H1 (cell line): ENCODE measurements at regions not wholly inside any gene's neighbourhood (a gene's known extent, or its start where the extent isn't known, plus 50 kb on each side); places are given as distances from the start of the nearest gene placed in this dataset.
A peak's percentile ranks its signal among the peaks of the same experiment; 100 is the strongest.
"Not testable (repeated sequence)": the region's sequence is repeated elsewhere in the genome, so short reads cannot be mapped to it uniquely, and the experiment has no call there.

Experiments used
- CTCF ChIA-PET: fragments of 300-600 bp; sonication (Branson Sonifier 250); formaldehyde crosslinking; loops from one replicate; lab custom pipeline; 2021; ENCODE audit not compliant: partially characterized antibody; lab: Charles Lee
- POLR2A ChIA-PET: fragments of 300-600 bp; sonication (Branson Sonifier 250); formaldehyde crosslinking; loops from one replicate; lab custom pipeline; 2021; ENCODE audit warnings: inconsistent platforms; ENCODE audit not compliant: partially characterized antibody; lab: Charles Lee
- DNase-seq, 2 experiments: peaks; one replicate each; pipeline versions ENCODE4 v3.0.0 to v3.0.0-alpha.2; 2010 to 2022; ENCODE audit warnings: low spot score in 2 of 2, low read depth in 1 of 2, mixed read lengths in 1 of 2
- FAIRE-seq: peaks from 2 replicates; lab custom pipeline; 2011; peaks lifted over from hg19 to GRCh38; lab: Jason Lieb, UNC
- H2AFZ ChIP-seq: 2 replicates; pipeline ENCODE4 v1.8.1; 2012; ENCODE audit warnings: low read length, inconsistent platforms
- H2AK5ac ChIP-seq: 2 replicates; pipeline ENCODE4 v1.6.1; 2013; ENCODE audit warnings: low read depth, low read length
- H2BK120ac ChIP-seq: replicated peaks from 2 replicates; pipeline ENCODE3; 2013; ENCODE audit warnings: low read depth, low read length, inconsistent platforms
- H2BK12ac ChIP-seq: 2 replicates; pipeline ENCODE4 v1.6.1; 2013; ENCODE audit warnings: low read depth, low read length
- H2BK15ac ChIP-seq: 2 replicates; pipeline ENCODE4 v1.6.1; 2013; ENCODE audit warnings: low read length
- H2BK20ac ChIP-seq: 2 replicates; pipeline ENCODE4 v1.6.1; 2013; ENCODE audit warnings: low read length
- H2BK5ac ChIP-seq: 2 replicates; pipeline ENCODE4 v1.6.1; 2013; ENCODE audit warnings: low read depth, low read length
- H3K14ac ChIP-seq: 2 replicates; pipeline ENCODE4 v1.6.1; 2013; ENCODE audit warnings: inconsistent platforms; ENCODE audit not compliant: insufficient read length
- H3K18ac ChIP-seq: 2 replicates; pipeline ENCODE4 v1.6.1; 2013; ENCODE audit warnings: low read length; ENCODE audit errors: extremely low read depth
- H3K23ac ChIP-seq: 2 replicates; pipeline ENCODE4 v1.6.1; 2013; ENCODE audit warnings: inconsistent platforms; ENCODE audit not compliant: insufficient read length
- H3K23me2 ChIP-seq: 2 replicates; pipeline ENCODE4 v1.6.1; 2013; ENCODE audit warnings: low read depth, low read length
- H3K27ac ChIP-seq: 2 replicates; pipeline ENCODE4 v1.6.1; 2011; ENCODE audit warnings: low read depth, low read length, inconsistent platforms
- H3K27me3 ChIP-seq, 4 experiments: replicated peaks in 1 of 4; 1 replicate in 1 of 4; 2 replicates in 3 of 4; pipeline versions ENCODE4 v1.6.1 to v1.8.1; 2011 to 2013; ENCODE audit warnings: low read length in 3 of 4, mild to moderate bottlenecking in 3 of 4, inconsistent platforms in 2 of 4, mixed read lengths in 2 of 4, moderate library complexity in 1 of 4; ENCODE audit not compliant: control insufficient read depth in 3 of 4, insufficient read depth in 3 of 4; ENCODE audit errors: extremely low read depth in 1 of 4
- H3K36me3 ChIP-seq, 4 experiments: 2 replicates each; pipeline versions ENCODE4 v1.6.1 to v1.8.1; 2011 to 2013; ENCODE audit warnings: mild to moderate bottlenecking in 4 of 4, low read length in 3 of 4, moderate library complexity in 2 of 4, control low read depth in 1 of 4, inconsistent platforms in 1 of 4; ENCODE audit not compliant: insufficient read depth in 4 of 4, control insufficient read depth in 2 of 4
- H3K4ac ChIP-seq: replicated peaks from 2 replicates; pipeline ENCODE3; 2013; ENCODE audit warnings: low read length, low read depth, mixed read lengths, inconsistent platforms; ENCODE audit not compliant: insufficient read length
- H3K4me1 ChIP-seq, 4 experiments: replicated peaks in 1 of 4; 1 replicate in 1 of 4; 2 replicates in 3 of 4; pipeline versions ENCODE4 v1.6.1 to v1.8.1; 2011 to 2013; ENCODE audit warnings: low read length in 3 of 4, inconsistent platforms in 2 of 4, mixed read lengths in 1 of 4; ENCODE audit not compliant: insufficient read depth in 4 of 4, control insufficient read depth in 3 of 4
- H3K4me2 ChIP-seq, 2 experiments: 2 replicates each; pipeline versions ENCODE4 v1.6.1 to v1.8.1; 2011 to 2013; ENCODE audit warnings: low read depth in 2 of 2, low read length in 2 of 2, control low read depth in 1 of 2, inconsistent platforms in 1 of 2, mild to moderate bottlenecking in 1 of 2; ENCODE audit not compliant: insufficient read depth in 1 of 2
- H3K4me3 ChIP-seq, 4 experiments: fragments of 200-600, 300-600 bp in 1 of 4; sonication (generic), shearing (Covaris generic), sonication (Bioruptor Twin) in 1 of 4; 2 replicates each; pipeline versions ENCODE4 v1.5.1 to v1.8.1; 2011 to 2016; ENCODE audit warnings: low read length in 4 of 4, low read depth in 3 of 4, control low read depth in 2 of 4, inconsistent platforms in 2 of 4, mild to moderate bottlenecking in 2 of 4, mixed read lengths in 1 of 4, moderate library complexity in 1 of 4; ENCODE audit not compliant: insufficient read depth in 2 of 4; ENCODE audit errors: extremely low read depth in 1 of 4
- H3K56ac ChIP-seq: replicated peaks from 2 replicates; pipeline ENCODE3; 2013; ENCODE audit warnings: low read depth, mild to moderate bottlenecking, mixed read lengths, low read length, inconsistent platforms; ENCODE audit not compliant: insufficient read length
- H3K79me1 ChIP-seq: 2 replicates; pipeline ENCODE4 v1.6.1; 2013; ENCODE audit warnings: low read depth, low read length, control low read depth
- H3K79me2 ChIP-seq, 2 experiments: 2 replicates each; pipeline versions ENCODE4 v1.6.1 to v1.8.1; 2012 to 2013; ENCODE audit warnings: low read length in 2 of 2, mild to moderate bottlenecking in 2 of 2, inconsistent platforms in 1 of 2; ENCODE audit not compliant: insufficient read depth in 2 of 2, control insufficient read depth in 1 of 2
- H3K9ac ChIP-seq, 4 experiments: replicated peaks in 1 of 4; 1 replicate in 1 of 4; 2 replicates in 3 of 4; pipeline versions ENCODE4 v1.6.1 to v1.8.1; 2011 to 2013; ENCODE audit warnings: low read depth in 3 of 4, low read length in 3 of 4, control low read depth in 2 of 4, mild to moderate bottlenecking in 2 of 4, moderate library complexity in 2 of 4, inconsistent platforms in 1 of 4; ENCODE audit errors: extremely low read depth in 1 of 4
- H3K9me3 ChIP-seq, 2 experiments: 2 replicates each; pipeline versions ENCODE4 v1.6.1 to v1.8.1; 2012 to 2013; ENCODE audit warnings: mild to moderate bottlenecking in 2 of 2, moderate library complexity in 2 of 2, control low read depth in 1 of 2, inconsistent platforms in 1 of 2, low read depth in 1 of 2, low read length in 1 of 2, mixed read lengths in 1 of 2; ENCODE audit not compliant: insufficient read depth in 2 of 2
- H4K20me1 ChIP-seq, 2 experiments: replicated peaks in 1 of 2; 2 replicates each; pipeline versions ENCODE3 to v1.8.1; 2011 to 2013; ENCODE audit warnings: inconsistent platforms in 2 of 2, low read length in 2 of 2, mild to moderate bottlenecking in 1 of 2; ENCODE audit not compliant: insufficient read depth in 2 of 2, control insufficient read depth in 1 of 2
- H4K5ac ChIP-seq: 2 replicates; pipeline ENCODE4 v1.6.1; 2013; ENCODE audit warnings: low read length, low read depth, mixed read lengths, inconsistent platforms; ENCODE audit not compliant: insufficient read length
- H4K8ac ChIP-seq: 2 replicates; pipeline ENCODE4 v1.8.0; 2013; ENCODE audit warnings: mild to moderate bottlenecking, moderate library complexity, low read length, inconsistent platforms; ENCODE audit not compliant: insufficient read depth; ENCODE audit errors: extremely low read depth
- H4K91ac ChIP-seq: replicated peaks from 2 replicates; pipeline ENCODE3; 2013; ENCODE audit warnings: low read length, mixed read lengths, inconsistent platforms; ENCODE audit not compliant: insufficient read length
- WGBS, 2 experiments: shearing (Covaris generic) in 1 of 2; methylation state at CpG; one replicate each; pipeline versions ENCODE4 v1.1.6 to v1.1.7; 2013 to 2015; ENCODE audit warnings: low lambda C conversion rate in 2 of 2, mixed read lengths in 2 of 2, inconsistent platforms in 1 of 2, low coverage in 1 of 2, missing lambda C conversion rate in 1 of 2; ENCODE audit not compliant: insufficient replicate concordance in 2 of 2, insufficient coverage in 1 of 2, insufficient read length in 1 of 2; ENCODE audit errors: extremely low coverage in 1 of 2, missing lambda C conversion rate in 1 of 2; 5-methylcytosine and 5-hydroxymethylcytosine counted together

DNA sequence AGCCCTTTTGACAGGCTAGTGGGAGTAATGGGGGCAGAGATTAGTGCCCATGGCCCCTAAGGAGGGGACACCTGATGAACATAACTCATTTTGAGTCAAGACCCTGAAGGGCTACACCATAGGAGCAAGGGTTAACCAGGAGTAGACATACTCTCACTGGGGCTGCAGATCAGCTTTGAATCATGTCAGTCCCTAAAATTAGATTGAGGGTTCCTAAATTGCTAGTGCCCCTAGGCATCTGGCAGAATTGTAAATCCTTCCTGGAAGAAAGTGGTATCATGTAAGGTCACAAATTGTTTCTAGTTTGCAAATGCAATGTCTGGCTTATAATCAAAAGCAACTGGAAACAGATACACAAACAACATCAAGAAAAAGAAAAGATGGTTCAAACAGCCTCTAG, 52.1 kb upstream of the LRRC37A2 start:
- H3K4me2 ChIP-seq, H3K79me2 ChIP-seq, H2BK12ac ChIP-seq, H2BK120ac ChIP-seq, H3K27ac ChIP-seq, DNase-seq, H3K56ac ChIP-seq, H4K20me1 ChIP-seq, H2BK20ac ChIP-seq, H3K4me3 ChIP-seq, CTCF ChIA-PET, H3K14ac ChIP-seq, H4K8ac ChIP-seq, FAIRE-seq, H3K4ac ChIP-seq, H3K9ac ChIP-seq, H4K91ac ChIP-seq, H3K4me1 ChIP-seq, POLR2A ChIA-PET, H2BK5ac ChIP-seq, H3K9me3 ChIP-seq, H3K23me2 ChIP-seq, H4K5ac ChIP-seq, H3K23ac ChIP-seq, H3K18ac ChIP-seq, H2BK15ac ChIP-seq, H2AFZ ChIP-seq, H3K27me3 ChIP-seq, H3K36me3 ChIP-seq, H3K79me1 ChIP-seq, H2AK5ac ChIP-seq: not testable (repeated sequence)

- H3K4me3 ChIP-seq, H3K4me2 ChIP-seq, H3K27me3 ChIP-seq, H3K4me1 ChIP-seq, H3K4ac ChIP-seq, H3K14ac ChIP-seq, H2BK15ac ChIP-seq, H3K9me3 ChIP-seq, H2BK120ac ChIP-seq, H2AFZ ChIP-seq, H4K91ac ChIP-seq, H3K23ac ChIP-seq, H4K5ac ChIP-seq, H3K79me2 ChIP-seq, POLR2A ChIA-PET, H2BK5ac ChIP-seq, H2BK20ac ChIP-seq, H3K79me1 ChIP-seq, H3K9ac ChIP-seq, H2AK5ac ChIP-seq, H3K56ac ChIP-seq, H4K20me1 ChIP-seq, DNase-seq, H3K27ac ChIP-seq, H3K36me3 ChIP-seq, H2BK12ac ChIP-seq, H3K23me2 ChIP-seq, H3K18ac ChIP-seq, H4K8ac ChIP-seq, CTCF ChIA-PET: not testable (repeated sequence)
- peak; percentile 52 for FAIRE-seq
- no CpG with 5 or more reads among the region's 2 CpGs for WGBS, 2 experiments
These were observed 57.2 kb upstream of the LRRC37A2 start for GRCh38 chr17:46455069-46455468.
